Glomerular endothelial cell (primary cell): ENCODE measurements at regions not wholly inside any gene's neighbourhood (a gene's known extent, or its start where the extent isn't known, plus 50 kb on each side); places are given as distances from the start of the nearest gene placed in this dataset.

ENCODE experiments used
- DNase-seq: peaks from one replicate; pipeline ENCODE4 v3.0.0-alpha.2; 2011; ENCODE audit warnings: low read depth, low spot score; ENCODE audit errors: extremely low read depth

- no peak for DNase-seq
Observed at GRCh38 chr3:40800343-40800742, 275.6 kb downstream of the ZNF621 start.

- no peak for DNase-seq
Observed at GRCh38 chr3:40801284-40801741, 276.6 kb downstream of the ZNF621 start.

GRCh38 chr3:40803311-40803710, 278.6 kb downstream of the ZNF621 start:
- no peak for DNase-seq

- DNase-seq: no peak
Observed at GRCh38 chr3:40805456-40805855, 280.7 kb downstream of the ZNF621 start.

- DNase-seq: no peak
Observed at GRCh38 chr3:40810813-40811212, 286.1 kb downstream of the ZNF621 start.

GRCh38 chr3:40817017-40817416, 292.3 kb downstream of the ZNF621 start:
- no peak for DNase-seq

GRCh38 chr3:40821315-40821714, 296.6 kb downstream of the ZNF621 start:
- no peak for DNase-seq

- no peak for DNase-seq
Observed at GRCh38 chr3:40827226-40827625, 302.5 kb downstream of the ZNF621 start.

GRCh38 chr3:40827942-40828688, 303.4 kb downstream of the ZNF621 start:
- DNase-seq: no peak

- no peak for DNase-seq
Observed at GRCh38 chr3:40828741-40829415, 304.1 kb downstream of the ZNF621 start.

- DNase-seq: no peak
Observed at GRCh38 chr3:40829876-40830275, 305.1 kb downstream of the ZNF621 start.

- DNase-seq: no peak
Observed at GRCh38 chr3:40837300-40837699, 312.5 kb downstream of the ZNF621 start.

- DNase-seq: no peak
Observed at GRCh38 chr3:40841131-40841530, 316.4 kb downstream of the ZNF621 start.

GRCh38 chr3:40841570-40842109, 316.9 kb downstream of the ZNF621 start:
- no peak for DNase-seq

- DNase-seq: no peak
Observed at GRCh38 chr3:40842714-40843113, 318.0 kb downstream of the ZNF621 start.

GRCh38 chr3:40843208-40843624, 318.5 kb downstream of the ZNF621 start:
- no peak for DNase-seq

- DNase-seq: no peak
Observed at GRCh38 chr3:40843851-40844548, 319.2 kb downstream of the ZNF621 start.

- DNase-seq: no peak
Observed at GRCh38 chr3:40844896-40845295, 320.1 kb downstream of the ZNF621 start.

GRCh38 chr3:40845447-40845846, 320.7 kb downstream of the ZNF621 start:
- DNase-seq: no peak

- DNase-seq: no peak
Observed at GRCh38 chr3:40845916-40846315, 321.2 kb downstream of the ZNF621 start.

GRCh38 chr3:40846451-40846850, 321.7 kb downstream of the ZNF621 start:
- DNase-seq: no peak
